Upper lobe of left lung (tissue), 6 donors: ENCODE measurements at regions not wholly inside any gene's neighbourhood (a gene's known extent, or its start where the extent isn't known, plus 50 kb on each side); places are given as distances from the start of the nearest gene placed in this dataset.
"Not testable (repeated sequence)": the region's sequence is repeated elsewhere in the genome, so short reads cannot be mapped to it uniquely, and the experiment has no call there.

Experiments
- ATAC-seq, 2 donors: fragments of 200-7000 bp; cut with Tn5 transposase; one replicate each; pipeline ENCODE4 v1.9.1; 2022; ENCODE audit warnings: mild to moderate bottlenecking in 2 of 2, moderate library complexity in 2 of 2; ENCODE audit not compliant: low FRiP score in 2 of 2
- DNase-seq, 2 donors: peaks; one replicate each; pipeline ENCODE4 v3.0.0-alpha.2; 2019 to 2020
- H3K27ac ChIP-seq, 4 donors: fragments of 200-600 bp; sonication (generic); one replicate each; pipeline ENCODE4 v1.5.1; 2016 to 2019
- H3K27me3 ChIP-seq, 4 donors: fragments of 200-600 bp; sonication (generic); one replicate each; pipeline ENCODE4 v1.5.1; 2017 to 2019
- H3K36me3 ChIP-seq, 4 donors: fragments of 200-600 bp; sonication (generic); one replicate each; pipeline ENCODE4 v1.5.1; 2016 to 2019
- H3K4me1 ChIP-seq, 4 donors: fragments of 200-600 bp; sonication (generic); one replicate each; pipeline ENCODE4 v1.5.1; 2018 to 2019
- H3K4me3 ChIP-seq, 4 donors: fragments of 200-600 bp; sonication (generic); one replicate each; pipeline ENCODE4 v1.5.1; 2017 to 2019; ENCODE audit warnings: mild to moderate bottlenecking in 2 of 4, moderate library complexity in 1 of 4
- H3K9me3 ChIP-seq, 4 donors: fragments of 200-600 bp; sonication (generic); one replicate each; pipeline ENCODE4 v1.5.1; 2018 to 2019
- CTCF ChIP-seq, 6 experiments: fragments of 450-650 bp in 4 of 6; fragments of 200-600 bp in 2 of 6; sonication (generic) in 2 of 6; IDR thresholded peaks; one replicate each; pipeline ENCODE4 v1.5.1; 2016 to 2019; ENCODE audit warnings: antibody characterized with exemption in 6 of 6
- EP300 ChIP-seq, 4 donors: sonication (generic); formaldehyde crosslinking; IDR thresholded peaks; one replicate each; pipeline ENCODE4 v1.5.1; 2017; ENCODE audit warnings: antibody characterized with exemption in 4 of 4, control low read depth in 2 of 4
- POLR2A ChIP-seq, 4 donors: fragments of 450-650 bp; IDR thresholded peaks; one replicate each; pipeline ENCODE4 v1.5.1; 2016 to 2017; ENCODE audit warnings: antibody characterized with exemption in 4 of 4, mild to moderate bottlenecking in 2 of 4
- POLR2AphosphoS5 ChIP-seq, 2 donors: sonication (generic); formaldehyde crosslinking; IDR thresholded peaks; one replicate each; pipeline ENCODE4 v1.5.1; 2017; ENCODE audit warnings: antibody characterized with exemption in 2 of 2
- WGBS, 2 donors: methylation state at CpG; one replicate each; pipeline ENCODE4 v1.1.5; 2017 to 2018; 5-methylcytosine and 5-hydroxymethylcytosine counted together
- donor health status: DM: no; HTN: no; CAD: no; lungs with moderate emphysema.
- donor health status: DM: no; HTN: yes; CAD: no; lungs with severe emphysema.

GRCh38 chr2:180823546-180824141 is 156.8 kb upstream of the UBE2E3 start:
- Histone ChIP-seq H3K9me3 (no peaks in the 10 kb centered on the region), H3K27me3 (no peaks in the 10 kb centered on the region), H3K4me3 (no peak overlapping the region), H3K27ac (no peak overlapping the region), H3K4me1 (no peaks in the 10 kb centered on the region), H3K36me3 (no peaks in the 10 kb centered on the region)
- no peak for DNase-seq
- 87 to 89% methylated on average over 5 of the region's 5 CpGs for WGBS, 2 donors
- no peak for TF ChIP-seq POLR2A (IDR thresholded peaks at IDR 0.05)
- TF ChIP-seq POLR2AphosphoS5 (IDR thresholded peaks at IDR 0.05), result no peak
- ATAC-seq, result no peak

GRCh38 chr2:180819106-180819505 is 161.3 kb upstream of the UBE2E3 start:
- TF ChIP-seq POLR2A (IDR thresholded peaks at IDR 0.05), result no peak
- no peak for TF ChIP-seq POLR2AphosphoS5 (IDR thresholded peaks at IDR 0.05)
- TF ChIP-seq EP300 (IDR thresholded peaks at IDR 0.05), result no peak
- no peak for TF ChIP-seq CTCF (IDR thresholded peaks at IDR 0.05)
- 70 to 88% methylated on average over 2 of the region's 2 CpGs for WGBS, 2 donors
- DNase-seq (no peak), ATAC-seq (no peak)
- no peaks in the 10 kb centered on the region for H3K4me1 ChIP-seq
- H3K9me3 ChIP-seq, result no peaks in the 10 kb centered on the region
- H3K27ac ChIP-seq, result no peak overlapping the region
- H3K36me3 ChIP-seq, result no peaks in the 10 kb centered on the region
- no peak overlapping the region for H3K4me3 ChIP-seq
- no peaks in the 10 kb centered on the region for H3K27me3 ChIP-seq

- not testable (repeated sequence) for DNase-seq, H3K27me3 ChIP-seq, H3K4me1 ChIP-seq, H3K4me3 ChIP-seq, ATAC-seq, H3K36me3 ChIP-seq, H3K27ac ChIP-seq, H3K9me3 ChIP-seq
- 93 to 95% methylated on average over 11 of the region's 11 CpGs for WGBS, 2 donors
Observed at GRCh38 chr2:180818700-180819099, 161.7 kb upstream of the UBE2E3 start.

GRCh38 chr2:180799141-180799540 is 181.3 kb upstream of the UBE2E3 start:
- H3K36me3 ChIP-seq, result no peaks in the 10 kb centered on the region
- 78 to 79% methylated on average over 1 of the region's 1 CpG for WGBS, 2 donors
- TF ChIP-seq CTCF (IDR thresholded peaks at IDR 0.05) (no peak), EP300 (IDR thresholded peaks at IDR 0.05) (no peak), POLR2A (IDR thresholded peaks at IDR 0.05) (no peak), POLR2AphosphoS5 (IDR thresholded peaks at IDR 0.05) (no peak)
- no peaks in the 10 kb centered on the region for H3K27me3 ChIP-seq
- ATAC-seq (no peak), DNase-seq (no peak)
- H3K4me1 ChIP-seq, result no peaks in the 10 kb centered on the region
- no peak overlapping the region for H3K27ac ChIP-seq
- no peak overlapping the region for H3K4me3 ChIP-seq
- H3K9me3 ChIP-seq, result no peaks in the 10 kb centered on the region

- Histone ChIP-seq H3K27me3 (no peaks in the 10 kb centered on the region), H3K36me3 (no peaks in the 10 kb centered on the region), H3K27ac (no peak overlapping the region), H3K4me1 (no peaks in the 10 kb centered on the region), H3K9me3 (no peaks in the 10 kb centered on the region), H3K4me3 (no peak overlapping the region)
- TF ChIP-seq POLR2A (IDR thresholded peaks at IDR 0.05) (no peak), POLR2AphosphoS5 (IDR thresholded peaks at IDR 0.05) (no peak), CTCF (IDR thresholded peaks at IDR 0.05) (no peak), EP300 (IDR thresholded peaks at IDR 0.05) (no peak)
- no peak for DNase-seq
- ATAC-seq, result no peak
Observed at GRCh38 chr2:180790891-180791290, 189.5 kb upstream of the UBE2E3 start.

GRCh38 chr2:180787330-180787729 is 193.1 kb upstream of the UBE2E3 start:
- no peak overlapping the region for H3K4me3 ChIP-seq
- no peak overlapping the region for H3K27ac ChIP-seq
- H3K4me1 ChIP-seq, result no peaks in the 10 kb centered on the region
- H3K9me3 ChIP-seq, result no peaks in the 10 kb centered on the region
- WGBS, 2 donors, result 81 to 95% methylated on average over 1 of the region's 1 CpG
- no peak for TF ChIP-seq CTCF (IDR thresholded peaks at IDR 0.05)
- no peak for TF ChIP-seq POLR2A (IDR thresholded peaks at IDR 0.05)
- TF ChIP-seq EP300 (IDR thresholded peaks at IDR 0.05), result no peak
- TF ChIP-seq POLR2AphosphoS5 (IDR thresholded peaks at IDR 0.05), result no peak
- DNase-seq, result no peak
- no peak for ATAC-seq
- H3K36me3 ChIP-seq, result no peaks in the 10 kb centered on the region
- H3K27me3 ChIP-seq, result no peaks in the 10 kb centered on the region
